ENCODE measurements at regions not wholly inside any gene's neighbourhood (a gene's known extent, or its start where the extent isn't known, plus 50 kb on each side); places are given as distances from the start of the nearest gene placed in this dataset.

DNA sequence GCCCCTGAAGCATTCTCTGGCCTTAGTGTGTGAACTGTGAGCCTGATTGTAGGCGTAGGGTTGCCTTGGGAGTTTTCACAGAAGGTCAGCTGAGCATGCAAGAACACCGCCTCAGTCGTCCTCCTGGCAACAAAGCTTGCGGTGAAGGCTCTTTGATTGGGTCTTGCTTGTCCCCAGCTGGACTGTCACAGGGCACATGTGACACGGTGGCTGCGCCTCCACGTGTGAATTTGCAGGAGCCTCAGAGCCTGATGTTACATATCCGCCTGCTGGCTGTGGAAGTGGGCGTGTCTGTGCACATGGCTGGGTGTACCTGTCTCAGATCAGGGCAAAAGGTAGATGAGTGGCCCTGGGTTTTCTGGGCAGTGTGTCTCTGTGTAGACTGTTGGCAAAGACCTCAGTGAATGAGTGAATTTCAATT, 228.7 kb downstream of the HAUS1 start:
- peak overlapping the region; percentile 75 for H3K27ac ChIP-seq
- TF ChIP-seq, protein P1, sequence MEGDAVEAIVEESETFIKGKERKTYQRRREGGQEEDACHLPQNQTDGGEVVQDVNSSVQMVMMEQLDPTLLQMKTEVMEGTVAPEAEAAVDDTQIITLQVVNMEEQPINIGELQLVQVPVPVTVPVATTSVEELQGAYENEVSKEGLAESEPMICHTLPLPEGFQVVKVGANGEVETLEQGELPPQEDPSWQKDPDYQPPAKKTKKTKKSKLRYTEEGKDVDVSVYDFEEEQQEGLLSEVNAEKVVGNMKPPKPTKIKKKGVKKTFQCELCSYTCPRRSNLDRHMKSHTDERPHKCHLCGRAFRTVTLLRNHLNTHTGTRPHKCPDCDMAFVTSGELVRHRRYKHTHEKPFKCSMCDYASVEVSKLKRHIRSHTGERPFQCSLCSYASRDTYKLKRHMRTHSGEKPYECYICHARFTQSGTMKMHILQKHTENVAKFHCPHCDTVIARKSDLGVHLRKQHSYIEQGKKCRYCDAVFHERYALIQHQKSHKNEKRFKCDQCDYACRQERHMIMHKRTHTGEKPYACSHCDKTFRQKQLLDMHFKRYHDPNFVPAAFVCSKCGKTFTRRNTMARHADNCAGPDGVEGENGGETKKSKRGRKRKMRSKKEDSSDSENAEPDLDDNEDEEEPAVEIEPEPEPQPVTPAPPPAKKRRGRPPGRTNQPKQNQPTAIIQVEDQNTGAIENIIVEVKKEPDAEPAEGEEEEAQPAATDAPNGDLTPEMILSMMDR (conservative IDR thresholded peaks at IDR 0.05): no peak

DNA sequence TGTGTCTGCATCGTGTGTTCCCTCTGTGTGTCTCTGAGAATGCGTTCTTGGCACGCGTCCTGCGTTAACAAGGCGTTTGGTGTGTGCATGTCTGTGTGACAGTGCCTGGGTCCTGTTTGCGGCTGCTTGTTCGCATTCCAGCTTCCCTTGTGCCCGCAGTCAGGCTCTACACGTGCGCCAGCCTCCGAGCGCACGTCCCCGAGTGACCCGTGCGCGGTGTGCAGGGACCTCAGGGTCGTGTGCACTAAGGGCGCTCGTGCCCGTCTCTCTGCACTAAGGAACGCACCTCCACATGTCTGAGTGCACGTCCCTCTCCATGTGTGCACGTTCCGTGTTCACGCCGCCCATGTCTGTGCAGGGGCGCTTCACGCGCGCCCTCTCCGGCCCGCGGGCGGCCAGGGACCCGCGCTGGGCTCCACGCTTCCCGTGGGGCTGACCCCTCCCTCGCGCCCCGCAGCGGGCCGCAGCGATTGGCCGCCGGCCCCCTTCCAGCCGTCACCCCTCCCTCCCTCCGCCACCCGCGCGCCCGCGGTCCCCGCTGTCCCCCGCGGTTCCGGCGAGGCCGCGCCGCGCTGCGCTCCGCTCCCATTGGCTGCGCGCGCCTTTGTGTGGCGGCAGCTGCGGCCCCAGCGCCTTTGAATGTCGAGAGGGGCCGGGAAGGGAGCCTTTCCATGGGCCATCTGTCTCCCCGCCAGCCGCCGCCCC, 229.4 kb downstream of the HAUS1 start:
- peak overlapping the region; percentile 75 for H3K27ac ChIP-seq
- TF ChIP-seq, protein P1 (conservative IDR thresholded peaks at IDR 0.05): no peak

DNA sequence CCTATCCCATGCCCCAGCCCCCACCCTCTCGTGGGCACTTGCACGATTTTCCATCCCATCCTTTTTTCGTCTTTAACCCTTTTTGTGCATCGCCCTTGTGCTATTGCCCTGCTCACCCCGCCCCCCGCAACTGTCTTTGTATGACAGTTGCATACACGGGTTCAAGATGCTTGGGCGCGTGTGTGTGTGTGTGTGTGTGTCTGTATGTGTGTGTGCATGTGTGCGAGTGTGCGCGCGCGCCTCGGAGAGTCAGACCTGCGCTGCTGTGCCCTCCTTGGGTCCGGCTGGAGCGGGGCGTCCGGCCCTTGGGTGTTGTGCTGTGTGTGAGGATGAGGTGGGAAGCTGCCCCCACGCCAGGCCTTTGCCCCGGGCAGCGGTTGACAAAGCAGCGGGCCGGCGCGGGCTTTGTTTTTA, 230.7 kb downstream of the HAUS1 start:
- TF ChIP-seq, protein P1 (conservative IDR thresholded peaks at IDR 0.05): no peak
- peak overlapping the region; percentile 75 for H3K27ac ChIP-seq

DNA sequence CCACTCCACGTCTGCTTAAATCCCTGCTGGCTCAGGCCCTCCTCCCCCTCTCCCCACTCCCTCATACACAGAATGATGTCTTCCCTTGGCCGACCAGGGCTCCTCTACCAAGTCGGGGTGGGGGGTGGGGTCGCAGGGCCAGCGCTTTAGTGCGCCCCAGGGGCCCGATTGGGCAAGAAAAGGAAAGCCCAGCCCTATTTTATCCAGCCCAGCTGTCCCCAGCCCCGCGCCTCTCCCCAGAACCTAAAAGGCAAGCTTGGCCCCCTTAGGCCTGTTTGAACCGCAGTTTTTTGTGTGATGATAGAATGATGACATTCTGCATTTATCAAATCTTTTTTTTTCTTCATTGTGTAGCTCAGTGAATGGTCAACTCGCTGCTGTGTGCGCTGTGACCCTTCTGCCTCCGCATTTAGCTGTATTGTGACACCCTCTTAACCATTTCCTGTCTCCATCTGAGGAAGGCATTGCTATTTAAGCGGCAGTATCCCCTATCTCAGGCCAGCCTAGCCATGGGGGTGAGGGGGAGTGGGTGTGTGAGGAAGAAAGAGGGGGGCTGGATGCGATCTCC, 231.4 kb downstream of the HAUS1 start:
- H3K27ac ChIP-seq: no peak overlapping the region
- TF ChIP-seq, protein P1 (conservative IDR thresholded peaks at IDR 0.05): no peak

DNA sequence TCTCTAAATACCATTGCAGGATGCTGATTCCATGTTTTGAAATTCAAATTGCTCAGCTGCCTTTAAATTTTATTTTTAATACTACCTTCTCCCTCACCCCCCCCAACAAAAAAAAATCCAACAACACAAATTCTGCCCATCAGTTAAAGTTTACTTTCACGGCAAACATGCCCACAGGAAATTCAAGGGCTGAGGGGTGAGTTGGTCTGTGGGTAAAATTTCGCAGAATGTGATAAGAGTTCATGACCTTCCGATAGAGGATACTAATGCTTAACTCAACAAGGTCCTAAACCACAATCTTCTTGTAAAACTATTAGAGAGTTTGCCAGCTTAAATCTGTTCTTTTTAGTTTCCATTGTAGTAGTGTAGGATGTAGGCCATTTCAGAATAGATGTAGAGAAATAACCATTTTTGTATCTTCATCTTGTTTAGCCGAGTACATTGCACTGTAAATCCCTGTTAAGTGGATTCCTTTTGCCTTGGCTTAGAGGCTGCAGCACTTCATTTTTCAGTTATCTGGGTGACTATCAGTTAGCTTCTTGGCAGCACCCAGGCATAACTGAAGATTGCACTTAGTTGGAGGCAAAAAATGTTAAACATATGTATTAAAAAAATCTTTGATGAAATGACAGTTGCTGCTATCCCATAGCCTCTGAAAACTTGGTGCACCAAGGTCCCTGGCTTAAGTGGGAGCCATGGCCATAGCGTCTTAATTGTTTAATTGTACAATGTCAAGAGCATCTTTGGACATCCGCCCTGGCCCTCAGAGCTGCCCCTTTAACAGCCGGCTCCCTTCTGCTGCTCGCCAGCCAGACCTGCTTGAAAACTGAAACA, 232.3 kb downstream of the HAUS1 start:
- H3K27ac ChIP-seq: no peak overlapping the region
- TF ChIP-seq, protein P1 (conservative IDR thresholded peaks at IDR 0.05): no peak

DNA sequence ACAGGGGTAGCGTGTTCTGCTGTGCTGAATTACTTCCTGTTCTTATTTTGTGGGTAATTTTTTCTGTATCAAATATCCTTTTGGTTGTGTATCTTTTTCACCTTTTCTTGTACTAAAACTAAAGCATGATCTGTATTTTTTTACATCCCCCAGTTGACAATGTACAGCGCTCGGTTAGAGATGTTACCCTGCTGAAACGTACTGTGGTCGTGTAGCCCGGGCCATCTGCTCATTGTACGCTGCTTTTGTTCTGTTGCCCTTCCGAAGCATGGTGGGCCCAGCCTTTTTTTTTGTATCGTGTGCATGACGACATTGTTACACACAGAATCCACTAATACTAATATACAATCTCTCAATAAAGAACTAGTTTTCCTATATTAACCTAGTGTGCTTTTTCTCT, 233.1 kb downstream of the HAUS1 start:
- TF ChIP-seq, protein P1 (conservative IDR thresholded peaks at IDR 0.05): no peak
- H3K27ac ChIP-seq: no peak overlapping the region

DNA sequence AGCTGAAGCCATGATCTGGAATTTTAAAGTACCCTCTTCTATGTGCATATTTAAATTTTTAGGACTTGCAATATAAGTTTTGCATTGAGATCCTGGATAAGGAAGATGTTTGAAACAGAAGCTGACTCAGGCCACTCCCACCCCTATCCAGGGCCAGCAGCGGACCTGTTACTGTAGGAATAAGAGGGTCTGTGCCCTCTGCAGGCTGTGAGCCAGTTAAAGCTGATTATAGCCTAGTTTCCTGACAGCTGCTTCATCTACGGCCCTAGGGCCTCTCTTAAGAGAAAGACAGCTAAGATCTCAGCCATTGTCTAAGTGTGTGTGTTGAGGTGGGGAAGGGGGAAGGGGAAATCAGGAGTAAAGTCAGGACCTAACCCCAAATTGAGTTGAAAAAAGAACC, 234.0 kb downstream of the HAUS1 start:
- TF ChIP-seq, protein P1 (conservative IDR thresholded peaks at IDR 0.05): no peak
- no peak overlapping the region for H3K27ac ChIP-seq

Data from VCaP (cell line).